ENCODE measurements at regions not wholly inside any gene's neighbourhood (a gene's known extent, or its start where the extent isn't known, plus 50 kb on each side); places are given as distances from the start of the nearest gene placed in this dataset.

GRCh38 chr1:30176477-30176876 is 546.9 kb downstream of the MATN1 start:
- WGBS, 2 donors = 54 to 65% methylated on average over 1 of the region's 1 CpG
- ATAC-seq (ENCODE audit: low FRiP score) = no peak

GRCh38 chr1:30174499-30174898 is 548.9 kb downstream of the MATN1 start:
- no peak overlapping the region for H3K4me3 ChIP-seq (ENCODE audit: low read length in 2 of 2)
- H3K4me1 ChIP-seq (ENCODE audit: control insufficient read depth in 1 of 2, insufficient read depth in 2 of 2, low read length in 2 of 2) = no peaks in the 10 kb centered on the region
- ATAC-seq (ENCODE audit: low FRiP score) (no peak), DNase-seq (no peak)
- H3K27me3 ChIP-seq (ENCODE audit: control insufficient read depth in 1 of 2, insufficient read depth in 2 of 2, low read length in 1 of 2) = peaks cover 0 to 2% of the 10 kb centered on the region in 2 donors
- intact Hi-C loops (cut with DNase I) = no loop called here
- WGBS, 2 donors = 58 to 60% methylated on average over 2 of the region's 2 CpGs
- no peaks in the 10 kb centered on the region for H3K36me3 ChIP-seq (ENCODE audit: control insufficient read depth in 1 of 2, insufficient read depth in 2 of 2, low read length in 1 of 2)
- H3K9me3 ChIP-seq (ENCODE audit: control insufficient read depth, low read length) = peaks cover 3% of the 10 kb centered on the region
- no peak overlapping the region for H3K27ac ChIP-seq (ENCODE audit: low read depth in 1 of 2, low read length in 2 of 2)

More at GRCh38 chr1:30176477-30176876, 546.9 kb downstream of the MATN1 start:
- peaks cover 0 to 2% of the 10 kb centered on the region in 2 donors for H3K27me3 ChIP-seq (ENCODE audit: control insufficient read depth in 1 of 2, insufficient read depth in 2 of 2, low read length in 1 of 2)
- peaks cover 3% of the 10 kb centered on the region for H3K9me3 ChIP-seq (ENCODE audit: control insufficient read depth, low read length)
- intact Hi-C loops (cut with DNase I) = no loop called here
- H3K4me1 ChIP-seq (ENCODE audit: control insufficient read depth in 1 of 2, insufficient read depth in 2 of 2, low read length in 2 of 2) = no peaks in the 10 kb centered on the region
- H3K36me3 ChIP-seq (ENCODE audit: control insufficient read depth in 1 of 2, insufficient read depth in 2 of 2, low read length in 1 of 2) = no peaks in the 10 kb centered on the region
- DNase-seq = no peak
- no peak overlapping the region for H3K4me3 ChIP-seq (ENCODE audit: low read length in 2 of 2)
- H3K27ac ChIP-seq (ENCODE audit: low read depth in 1 of 2, low read length in 2 of 2) = no peak overlapping the region

GRCh38 chr1:30173560-30173959 is 549.8 kb downstream of the MATN1 start:
- no peak overlapping the region for H3K27ac ChIP-seq (ENCODE audit: low read depth in 1 of 2, low read length in 2 of 2)
- no peaks in the 10 kb centered on the region for H3K9me3 ChIP-seq (ENCODE audit: control insufficient read depth, low read length)
- H3K4me3 ChIP-seq (ENCODE audit: low read length in 2 of 2) = no peak overlapping the region
- H3K27me3 ChIP-seq (ENCODE audit: control insufficient read depth in 1 of 2, insufficient read depth in 2 of 2, low read length in 1 of 2) = peaks cover 0 to 2% of the 10 kb centered on the region in 2 donors
- DNase-seq = no peak
- intact Hi-C loops (cut with DNase I) = no loop called here
- ATAC-seq (ENCODE audit: low FRiP score) = no peak
- 31 to 35% methylated on average over 2 of the region's 2 CpGs for WGBS, 2 donors
- no peaks in the 10 kb centered on the region for H3K4me1 ChIP-seq (ENCODE audit: control insufficient read depth in 1 of 2, insufficient read depth in 2 of 2, low read length in 2 of 2)
- H3K36me3 ChIP-seq (ENCODE audit: control insufficient read depth in 1 of 2, insufficient read depth in 2 of 2, low read length in 1 of 2) = no peaks in the 10 kb centered on the region

- no peaks in the 10 kb centered on the region for H3K9me3 ChIP-seq (ENCODE audit: control insufficient read depth, low read length)
- WGBS, 2 donors = 66 to 80% methylated on average over 2 of the region's 2 CpGs
- no peak overlapping the region for H3K4me3 ChIP-seq (ENCODE audit: low read length in 2 of 2)
- H3K27me3 ChIP-seq (ENCODE audit: control insufficient read depth in 1 of 2, insufficient read depth in 2 of 2, low read length in 1 of 2) = peaks cover 0 to 2% of the 10 kb centered on the region in 2 donors
- no peaks in the 10 kb centered on the region for H3K4me1 ChIP-seq (ENCODE audit: control insufficient read depth in 1 of 2, insufficient read depth in 2 of 2, low read length in 2 of 2)
- no peak overlapping the region for H3K27ac ChIP-seq (ENCODE audit: low read depth in 1 of 2, low read length in 2 of 2)
- H3K36me3 ChIP-seq (ENCODE audit: control insufficient read depth in 1 of 2, insufficient read depth in 2 of 2, low read length in 1 of 2) = no peaks in the 10 kb centered on the region
- ATAC-seq (ENCODE audit: low FRiP score) = no peak
- DNase-seq = no peak
- intact Hi-C loops (cut with DNase I) = no loop called here
Observed at GRCh38 chr1:30172757-30173156, 550.6 kb downstream of the MATN1 start.

- intact Hi-C loops (cut with DNase I) = no loop called here
- Histone ChIP-seq H3K9me3 (ENCODE audit: control insufficient read depth, low read length) (no peaks in the 10 kb centered on the region), H3K27me3 (ENCODE audit: control insufficient read depth in 1 of 2, insufficient read depth in 2 of 2, low read length in 1 of 2) (peaks cover 0 to 2% of the 10 kb centered on the region in 2 donors), H3K4me1 (ENCODE audit: control insufficient read depth in 1 of 2, insufficient read depth in 2 of 2, low read length in 2 of 2) (no peaks in the 10 kb centered on the region), H3K4me3 (ENCODE audit: low read length in 2 of 2) (no peak overlapping the region), H3K27ac (ENCODE audit: low read depth in 1 of 2, low read length in 2 of 2) (no peak overlapping the region), H3K36me3 (ENCODE audit: control insufficient read depth in 1 of 2, insufficient read depth in 2 of 2, low read length in 1 of 2) (no peaks in the 10 kb centered on the region)
- WGBS, 2 donors = 83 to 85% methylated on average over 5 of the region's 5 CpGs
- DNase-seq = peak in 1 of 2 donors; percentile 41
- no peak for ATAC-seq (ENCODE audit: low FRiP score)
Observed at GRCh38 chr1:30172299-30172694, 551.1 kb downstream of the MATN1 start.

GRCh38 chr1:30171537-30172298 is 551.7 kb downstream of the MATN1 start:
- 62 to 69% methylated on average over 9 of the region's 9 CpGs for WGBS, 2 donors
- ATAC-seq (ENCODE audit: low FRiP score) = no peak
- intact Hi-C loops (cut with DNase I) = no loop called here
- Histone ChIP-seq H3K4me3 (ENCODE audit: low read length in 2 of 2) (no peak overlapping the region), H3K27ac (ENCODE audit: low read depth in 1 of 2, low read length in 2 of 2) (no peak overlapping the region), H3K4me1 (ENCODE audit: control insufficient read depth in 1 of 2, insufficient read depth in 2 of 2, low read length in 2 of 2) (no peaks in the 10 kb centered on the region), H3K36me3 (ENCODE audit: control insufficient read depth in 1 of 2, insufficient read depth in 2 of 2, low read length in 1 of 2) (no peaks in the 10 kb centered on the region), H3K27me3 (ENCODE audit: control insufficient read depth in 1 of 2, insufficient read depth in 2 of 2, low read length in 1 of 2) (peaks cover 0 to 2% of the 10 kb centered on the region in 2 donors), H3K9me3 (ENCODE audit: control insufficient read depth, low read length) (no peaks in the 10 kb centered on the region)
- no peak for DNase-seq

GRCh38 chr1:30169269-30169668 is 554.1 kb downstream of the MATN1 start:
- intact Hi-C loops (cut with DNase I) = no loop called here

GRCh38 chr1:30166174-30166573 is 557.2 kb downstream of the MATN1 start:
- no peak for DNase-seq
- intact Hi-C loops (cut with DNase I) = no loop called here

More at GRCh38 chr1:30169269-30169668, 554.1 kb downstream of the MATN1 start:
- DNase-seq (no peak), ATAC-seq (ENCODE audit: low FRiP score) (no peak)
- Histone ChIP-seq H3K27ac (ENCODE audit: low read depth in 1 of 2, low read length in 2 of 2) (no peak overlapping the region), H3K4me3 (ENCODE audit: low read length in 2 of 2) (no peak overlapping the region), H3K36me3 (ENCODE audit: control insufficient read depth in 1 of 2, insufficient read depth in 2 of 2, low read length in 1 of 2) (no peaks in the 10 kb centered on the region), H3K9me3 (ENCODE audit: control insufficient read depth, low read length) (no peaks in the 10 kb centered on the region), H3K27me3 (ENCODE audit: control insufficient read depth in 1 of 2, insufficient read depth in 2 of 2, low read length in 1 of 2) (peaks cover 0 to 5% of the 10 kb centered on the region in 2 donors), H3K4me1 (ENCODE audit: control insufficient read depth in 1 of 2, insufficient read depth in 2 of 2, low read length in 2 of 2) (no peaks in the 10 kb centered on the region)
- WGBS, 2 donors = 76 to 81% methylated on average over 4 of the region's 4 CpGs

GRCh38 chr1:30165116-30165515 is 558.3 kb downstream of the MATN1 start:
- intact Hi-C loops (cut with DNase I) = no loop called here

More at GRCh38 chr1:30166174-30166573, 557.2 kb downstream of the MATN1 start:
- Histone ChIP-seq H3K4me3 (ENCODE audit: low read length in 2 of 2) (no peak overlapping the region), H3K36me3 (ENCODE audit: control insufficient read depth in 1 of 2, insufficient read depth in 2 of 2, low read length in 1 of 2) (no peaks in the 10 kb centered on the region), H3K27me3 (ENCODE audit: control insufficient read depth in 1 of 2, insufficient read depth in 2 of 2, low read length in 1 of 2) (peaks cover 0 to 6% of the 10 kb centered on the region in 2 donors), H3K4me1 (ENCODE audit: control insufficient read depth in 1 of 2, insufficient read depth in 2 of 2, low read length in 2 of 2) (no peaks in the 10 kb centered on the region), H3K9me3 (ENCODE audit: control insufficient read depth, low read length) (peaks cover 1% of the 10 kb centered on the region), H3K27ac (ENCODE audit: low read depth in 1 of 2, low read length in 2 of 2) (no peak overlapping the region)
- no peak for ATAC-seq (ENCODE audit: low FRiP score)
- 34 to 36% methylated on average over 5 of the region's 5 CpGs for WGBS, 2 donors

More at GRCh38 chr1:30165116-30165515, 558.3 kb downstream of the MATN1 start:
- Histone ChIP-seq H3K27ac (ENCODE audit: low read depth in 1 of 2, low read length in 2 of 2) (no peak overlapping the region), H3K4me1 (ENCODE audit: control insufficient read depth in 1 of 2, insufficient read depth in 2 of 2, low read length in 2 of 2) (no peaks in the 10 kb centered on the region), H3K27me3 (ENCODE audit: control insufficient read depth in 1 of 2, insufficient read depth in 2 of 2, low read length in 1 of 2) (peaks cover 0 to 6% of the 10 kb centered on the region in 2 donors), H3K4me3 (ENCODE audit: low read length in 2 of 2) (no peak overlapping the region), H3K9me3 (ENCODE audit: control insufficient read depth, low read length) (peaks cover 1% of the 10 kb centered on the region), H3K36me3 (ENCODE audit: control insufficient read depth in 1 of 2, insufficient read depth in 2 of 2, low read length in 1 of 2) (no peaks in the 10 kb centered on the region)
- ATAC-seq (ENCODE audit: low FRiP score) (no peak), DNase-seq (no peak)
- 62 to 67% methylated on average over 4 of the region's 4 CpGs for WGBS, 2 donors

Measured in aorta (tissue), 5 donors.